ENCODE measurements at regions not wholly inside any gene's neighbourhood (a gene's known extent, or its start where the extent isn't known, plus 50 kb on each side); places are given as distances from the start of the nearest gene placed in this dataset.

DNA sequence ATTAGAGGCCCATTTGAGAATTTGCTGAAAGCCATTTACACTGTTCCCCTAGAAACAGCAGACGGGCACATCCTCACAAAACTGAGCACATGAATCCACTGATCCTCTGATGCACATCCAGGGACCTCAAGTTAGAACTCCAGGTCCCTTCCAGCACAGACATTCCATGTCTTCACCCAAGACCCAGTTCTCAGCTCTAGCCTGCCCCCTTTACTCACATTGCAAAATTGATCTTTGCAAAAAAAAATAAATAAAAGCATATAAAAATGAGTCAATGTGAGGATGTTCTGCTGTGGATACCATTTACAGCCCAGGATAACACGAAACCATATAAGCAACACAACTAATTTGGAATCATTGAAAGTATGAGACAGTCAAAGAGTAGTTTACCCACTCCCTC is 458.2 kb upstream of the JARID2 start:
- ATAC-seq (no peak), DNase-seq (ENCODE audit: low spot score) (no peak)
- H3K27me3 Mint-ChIP-seq (ENCODE audit: low read depth), result no peaks in the 10 kb centered on the region
- POLR2A ChIA-PET, result no interaction called here
- CTCF ChIA-PET, result no interaction called here
- H3K4me1 Mint-ChIP-seq, result peaks cover 84% of the 10 kb centered on the region
- peaks cover 6% of the 10 kb centered on the region for H3K9me3 Mint-ChIP-seq
- no peak for TF ChIP-seq SMAD3 (CRISPR knock-in tag; IDR thresholded peaks at IDR 0.05; ENCODE audit: borderline replicate concordance)
- no peak for TF ChIP-seq SP1 (CRISPR knock-in tag; conservative IDR thresholded peaks at IDR 0.05)
- TF ChIP-seq MXD4 (CRISPR knock-in tag; IDR thresholded peaks at IDR 0.05; ENCODE audit: borderline replicate concordance), result no peak
- TF ChIP-seq JAZF1 (CRISPR knock-in tag; IDR thresholded peaks at IDR 0.05), result no peak
- TF ChIP-seq ZNF671 (CRISPR knock-in tag; IDR thresholded peaks at IDR 0.05), result no peak
- no peak for TF ChIP-seq OVOL2 (CRISPR knock-in tag; IDR thresholded peaks at IDR 0.05; ENCODE audit: borderline replicate concordance)
- TF ChIP-seq ZNF396 (CRISPR knock-in tag; IDR thresholded peaks at IDR 0.05; ENCODE audit: borderline replicate concordance), result no peak
- TF ChIP-seq, protein P1, sequence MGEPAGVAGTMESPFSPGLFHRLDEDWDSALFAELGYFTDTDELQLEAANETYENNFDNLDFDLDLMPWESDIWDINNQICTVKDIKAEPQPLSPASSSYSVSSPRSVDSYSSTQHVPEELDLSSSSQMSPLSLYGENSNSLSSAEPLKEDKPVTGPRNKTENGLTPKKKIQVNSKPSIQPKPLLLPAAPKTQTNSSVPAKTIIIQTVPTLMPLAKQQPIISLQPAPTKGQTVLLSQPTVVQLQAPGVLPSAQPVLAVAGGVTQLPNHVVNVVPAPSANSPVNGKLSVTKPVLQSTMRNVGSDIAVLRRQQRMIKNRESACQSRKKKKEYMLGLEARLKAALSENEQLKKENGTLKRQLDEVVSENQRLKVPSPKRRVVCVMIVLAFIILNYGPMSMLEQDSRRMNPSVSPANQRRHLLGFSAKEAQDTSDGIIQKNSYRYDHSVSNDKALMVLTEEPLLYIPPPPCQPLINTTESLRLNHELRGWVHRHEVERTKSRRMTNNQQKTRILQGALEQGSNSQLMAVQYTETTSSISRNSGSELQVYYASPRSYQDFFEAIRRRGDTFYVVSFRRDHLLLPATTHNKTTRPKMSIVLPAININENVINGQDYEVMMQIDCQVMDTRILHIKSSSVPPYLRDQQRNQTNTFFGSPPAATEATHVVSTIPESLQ (CRISPR knock-in tag; IDR thresholded peaks at IDR 0.05), result no peak
- TF ChIP-seq, protein P2, sequence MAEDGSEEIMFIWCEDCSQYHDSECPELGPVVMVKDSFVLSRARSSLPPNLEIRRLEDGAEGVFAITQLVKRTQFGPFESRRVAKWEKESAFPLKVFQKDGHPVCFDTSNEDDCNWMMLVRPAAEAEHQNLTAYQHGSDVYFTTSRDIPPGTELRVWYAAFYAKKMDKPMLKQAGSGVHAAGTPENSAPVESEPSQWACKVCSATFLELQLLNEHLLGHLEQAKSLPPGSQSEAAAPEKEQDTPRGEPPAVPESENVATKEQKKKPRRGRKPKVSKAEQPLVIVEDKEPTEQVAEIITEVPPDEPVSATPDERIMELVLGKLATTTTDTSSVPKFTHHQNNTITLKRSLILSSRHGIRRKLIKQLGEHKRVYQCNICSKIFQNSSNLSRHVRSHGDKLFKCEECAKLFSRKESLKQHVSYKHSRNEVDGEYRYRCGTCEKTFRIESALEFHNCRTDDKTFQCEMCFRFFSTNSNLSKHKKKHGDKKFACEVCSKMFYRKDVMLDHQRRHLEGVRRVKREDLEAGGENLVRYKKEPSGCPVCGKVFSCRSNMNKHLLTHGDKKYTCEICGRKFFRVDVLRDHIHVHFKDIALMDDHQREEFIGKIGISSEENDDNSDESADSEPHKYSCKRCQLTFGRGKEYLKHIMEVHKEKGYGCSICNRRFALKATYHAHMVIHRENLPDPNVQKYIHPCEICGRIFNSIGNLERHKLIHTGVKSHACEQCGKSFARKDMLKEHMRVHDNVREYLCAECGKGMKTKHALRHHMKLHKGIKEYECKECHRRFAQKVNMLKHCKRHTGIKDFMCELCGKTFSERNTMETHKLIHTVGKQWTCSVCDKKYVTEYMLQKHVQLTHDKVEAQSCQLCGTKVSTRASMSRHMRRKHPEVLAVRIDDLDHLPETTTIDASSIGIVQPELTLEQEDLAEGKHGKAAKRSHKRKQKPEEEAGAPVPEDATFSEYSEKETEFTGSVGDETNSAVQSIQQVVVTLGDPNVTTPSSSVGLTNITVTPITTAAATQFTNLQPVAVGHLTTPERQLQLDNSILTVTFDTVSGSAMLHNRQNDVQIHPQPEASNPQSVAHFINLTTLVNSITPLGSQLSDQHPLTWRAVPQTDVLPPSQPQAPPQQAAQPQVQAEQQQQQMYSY (CRISPR knock-in tag; IDR thresholded peaks at IDR 0.05), result no peak
- TF ChIP-seq, protein P3, sequence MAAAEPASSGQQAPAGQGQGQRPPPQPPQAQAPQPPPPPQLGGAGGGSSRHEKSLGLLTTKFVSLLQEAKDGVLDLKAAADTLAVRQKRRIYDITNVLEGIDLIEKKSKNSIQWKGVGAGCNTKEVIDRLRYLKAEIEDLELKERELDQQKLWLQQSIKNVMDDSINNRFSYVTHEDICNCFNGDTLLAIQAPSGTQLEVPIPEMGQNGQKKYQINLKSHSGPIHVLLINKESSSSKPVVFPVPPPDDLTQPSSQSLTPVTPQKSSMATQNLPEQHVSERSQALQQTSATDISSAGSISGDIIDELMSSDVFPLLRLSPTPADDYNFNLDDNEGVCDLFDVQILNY (CRISPR knock-in tag; IDR thresholded peaks at IDR 0.05), result no peak
- no peak for TF ChIP-seq CREM (CRISPR knock-in tag; IDR thresholded peaks at IDR 0.05)
- H3K4me3 Mint-ChIP-seq, result no peak overlapping the region
- no peak overlapping the region for H3K27ac Mint-ChIP-seq
- peaks cover 5% of the 10 kb centered on the region for H3K36me3 Mint-ChIP-seq

DNA sequence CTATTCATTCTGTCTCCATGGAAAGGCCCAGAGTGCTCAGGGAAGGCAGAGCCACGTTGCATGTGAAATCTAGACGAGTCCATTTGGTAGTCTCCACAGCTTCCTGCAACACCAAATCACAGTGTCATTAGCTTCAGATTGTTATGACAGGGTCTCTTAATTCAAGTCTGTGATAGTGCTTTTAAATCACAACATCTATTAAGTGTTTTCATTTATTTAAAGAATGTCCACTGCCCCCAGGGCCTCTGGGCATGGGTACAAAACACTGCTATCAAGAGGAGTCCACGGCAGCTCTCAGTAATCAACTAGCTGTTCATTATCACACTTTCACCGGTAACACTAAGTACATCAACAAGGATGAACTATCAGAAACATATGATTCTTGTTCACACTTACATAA is 455.9 kb upstream of the JARID2 start:
- ChIA-PET CTCF (interaction anchor here (0.6 kb wide), 1 partner anchor 252 kb away, joined by 3 read pairs; no protein-coding TSS in a partner anchor), POLR2A (no interaction called here)
- Mint-ChIP-seq H3K4me3 (no peak overlapping the region), H3K4me1 (peaks cover 68% of the 10 kb centered on the region), H3K27ac (peak overlapping the region; percentile 91; the same call in 1 of the 2 replicates), H3K9me3 (no peaks in the 10 kb centered on the region; the same call in 1 of the 2 replicates), H3K36me3 (no peaks in the 10 kb centered on the region), H3K27me3 (ENCODE audit: low read depth) (no peaks in the 10 kb centered on the region)
- TF ChIP-seq HMGA2 (CRISPR knock-in tag; IDR thresholded peaks at IDR 0.05) (no peak), ZNF138 (CRISPR knock-in tag; conservative IDR thresholded peaks at IDR 0.05) (no peak), ZNF232 (CRISPR knock-in tag; IDR thresholded peaks at IDR 0.05) (no peak), RELA (CRISPR knock-in tag; IDR thresholded peaks at IDR 0.05; ENCODE audit: borderline replicate concordance) (no peak), MYBL2 (CRISPR knock-in tag; IDR thresholded peaks at IDR 0.05) (no peak), ATF1 (CRISPR knock-in tag; IDR thresholded peaks at IDR 0.05) (no peak)
- TF ChIP-seq, protein P4, sequence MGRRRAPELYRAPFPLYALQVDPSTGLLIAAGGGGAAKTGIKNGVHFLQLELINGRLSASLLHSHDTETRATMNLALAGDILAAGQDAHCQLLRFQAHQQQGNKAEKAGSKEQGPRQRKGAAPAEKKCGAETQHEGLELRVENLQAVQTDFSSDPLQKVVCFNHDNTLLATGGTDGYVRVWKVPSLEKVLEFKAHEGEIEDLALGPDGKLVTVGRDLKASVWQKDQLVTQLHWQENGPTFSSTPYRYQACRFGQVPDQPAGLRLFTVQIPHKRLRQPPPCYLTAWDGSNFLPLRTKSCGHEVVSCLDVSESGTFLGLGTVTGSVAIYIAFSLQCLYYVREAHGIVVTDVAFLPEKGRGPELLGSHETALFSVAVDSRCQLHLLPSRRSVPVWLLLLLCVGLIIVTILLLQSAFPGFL (CRISPR knock-in tag; IDR thresholded peaks at IDR 0.05; ENCODE audit: borderline replicate concordance), result no peak
- TF ChIP-seq, protein P3 (CRISPR knock-in tag; IDR thresholded peaks at IDR 0.05), result no peak
- TF ChIP-seq, protein P2 (CRISPR knock-in tag; IDR thresholded peaks at IDR 0.05), result no peak
- ATAC-seq (no peak), DNase-seq (ENCODE audit: low spot score) (no peak)
